ENCODE measurements at regions not wholly inside any gene's neighbourhood (a gene's known extent, or its start where the extent isn't known, plus 50 kb on each side); places are given as distances from the start of the nearest gene placed in this dataset.

- DNase-seq, result no peak
These were observed 236.8 kb downstream of the DLL1 start for GRCh38 chr6:170053966-170054661.

- no peak for DNase-seq
These were observed 237.7 kb downstream of the DLL1 start for GRCh38 chr6:170052991-170053821.

GRCh38 chr6:170051229-170052172, 239.4 kb downstream of the DLL1 start:
- DNase-seq, result no peak

GRCh38 chr6:170050591-170051041, 240.3 kb downstream of the DLL1 start:
- DNase-seq, result no peak

- no peak for DNase-seq
These were observed 241.0 kb downstream of the DLL1 start for GRCh38 chr6:170049641-170050561.

GRCh38 chr6:170048615-170049256, 242.1 kb downstream of the DLL1 start:
- peak; percentile 41 for DNase-seq

- no peak for DNase-seq
These were observed 243.1 kb downstream of the DLL1 start for GRCh38 chr6:170047823-170048222.

GRCh38 chr6:170046791-170047626, 243.9 kb downstream of the DLL1 start:
- DNase-seq, result no peak

- no peak for DNase-seq
These were observed 244.8 kb downstream of the DLL1 start for GRCh38 chr6:170045981-170046667.

- no peak for DNase-seq
These were observed 245.3 kb downstream of the DLL1 start for GRCh38 chr6:170045563-170045960.

- DNase-seq, result no peak
These were observed 245.9 kb downstream of the DLL1 start for GRCh38 chr6:170044836-170045562.

- DNase-seq, result no peak
These were observed 246.7 kb downstream of the DLL1 start for GRCh38 chr6:170043881-170044790.

GRCh38 chr6:170043150-170043819, 247.6 kb downstream of the DLL1 start:
- no peak for DNase-seq

GRCh38 chr6:170042596-170043118, 248.2 kb downstream of the DLL1 start:
- no peak for DNase-seq

GRCh38 chr6:170042123-170042522, 248.8 kb downstream of the DLL1 start:
- no peak for DNase-seq

- DNase-seq, result no peak
These were observed 249.4 kb downstream of the DLL1 start for GRCh38 chr6:170041526-170041925.

- no peak for DNase-seq
These were observed 250.0 kb downstream of the DLL1 start for GRCh38 chr6:170040906-170041305.
